A549 (cell line): ENCODE measurements at regions not wholly inside any gene's neighbourhood (a gene's known extent, or its start where the extent isn't known, plus 50 kb on each side); places are given as distances from the start of the nearest gene placed in this dataset.

Experiments used
- ATAC-seq, 2 experiments: fragments of 200-7000 bp in 1 of 2; fragments of >200 bp in 1 of 2; cut with Nextera tagmentation in 1 of 2; cut with Tn5 transposase in 1 of 2; 3 replicates each; pipeline versions ENCODE4 v1.8.0 to v1.9.1; 2018 to 2020; ENCODE audit warnings: mild to moderate bottlenecking in 1 of 2, moderate library complexity in 1 of 2
- CTCF ChIA-PET: fragments of 300-600 bp; sonication (Branson Sonifier 250); formaldehyde crosslinking; extraction: SDS; loops from one replicate; lab custom pipeline; 2021; ENCODE audit warnings: antibody characterized with exemption, inconsistent platforms; lab: Yijun Ruan, JAX
- POLR2A ChIA-PET: fragments of 350-600 bp; formaldehyde crosslinking; extraction: SDS; loops from one replicate; lab custom pipeline; 2021; ENCODE audit warnings: antibody characterized with exemption, inconsistent platforms; lab: Yijun Ruan, JAX
- DNase-seq, 2 experiments: peaks; one replicate each; pipeline versions ENCODE4 v3.0.0 to v3.0.0-alpha.2; 2011 to 2016; ENCODE audit warnings: low read depth in 1 of 2, low spot score in 1 of 2
- FAIRE-seq: peaks from 2 replicates; lab custom pipeline; 2011; peaks lifted over from hg19 to GRCh38; lab: Jason Lieb, UNC
- H3K27ac ChIP-seq, 2 experiments: fragments of >200 bp; sonication (Bioruptor Twin); formaldehyde crosslinking; 3 replicates each; pipeline ENCODE4 v1.5.1; 2016 to 2017
- H3K4me1 ChIP-seq: fragments of >200 bp; sonication (Bioruptor Twin); formaldehyde crosslinking; 3 replicates; pipeline ENCODE4 v1.6.1; 2016
- H3K4me2 ChIP-seq: fragments of >200 bp; sonication (Bioruptor Twin); formaldehyde crosslinking; 3 replicates; pipeline ENCODE4 v1.6.1; 2016
- H3K4me3 ChIP-seq: fragments of >200 bp; sonication (Bioruptor Twin); formaldehyde crosslinking; 3 replicates; pipeline ENCODE4 v1.5.1; 2016
- H3K9me3 ChIP-seq: fragments of >200 bp; sonication (Bioruptor Twin); formaldehyde crosslinking; 3 replicates; pipeline ENCODE4 v1.6.1; 2016
- ELK1 ChIP-seq: fragments of 150-350 bp; IDR thresholded peaks from 2 replicates; pipeline ENCODE4 v1.6.1; 2014; ENCODE audit warnings: low read depth, mild to moderate bottlenecking, low read length
- HOXA7 ChIP-seq: fragments of 250-450 bp; sonication (Bioruptor Pico); IDR thresholded peaks from 2 replicates; pipeline ENCODE4 v1.5.0; 2020; ENCODE audit warnings: mild to moderate bottlenecking, moderate library complexity
- HOXB13 ChIP-seq: fragments of 250-450 bp; sonication (Bioruptor Pico); IDR thresholded peaks from 2 replicates; pipeline ENCODE4 v1.5.0; 2020; ENCODE audit warnings: low read depth, mild to moderate bottlenecking, moderate library complexity
- HOXB5 ChIP-seq: fragments of 250-450 bp; sonication (Bioruptor Pico); IDR thresholded peaks from 2 replicates; pipeline ENCODE4 v1.5.0; 2020; ENCODE audit warnings: mild to moderate bottlenecking, moderate library complexity
- KDM5A ChIP-seq: fragments of 200-600 bp; sonication (generic); IDR thresholded peaks from 2 replicates; pipeline ENCODE4 v1.6.1; 2016; ENCODE audit warnings: antibody characterized with exemption, mild to moderate bottlenecking
- MAFK ChIP-seq: fragments of 450-650 bp; IDR thresholded peaks from 2 replicates; pipeline ENCODE4 v1.6.1; 2014; ENCODE audit not compliant: partially characterized antibody
- MYC ChIP-seq: IDR thresholded peaks from 2 replicates; pipeline ENCODE4 v1.6.1; 2012; ENCODE audit warnings: mild to moderate bottlenecking, inconsistent platforms, low read length, improper control_type of control experiment, borderline replicate concordance
- NPAS2 ChIP-seq: fragments of 250-450 bp; sonication (Bioruptor Pico); IDR thresholded peaks from 2 replicates; pipeline ENCODE4 v1.8.0; 2022; ENCODE audit warnings: mild to moderate bottlenecking, moderate library complexity, borderline replicate concordance
- PHF8 ChIP-seq: fragments of 200-600 bp; sonication (generic); IDR thresholded peaks from 2 replicates; pipeline ENCODE4 v1.6.1; 2016; ENCODE audit warnings: low read depth, mild to moderate bottlenecking, antibody characterized with exemption, moderate library complexity, borderline replicate concordance
- RARB ChIP-seq: fragments of 250-450 bp; sonication (Bioruptor Pico); IDR thresholded peaks from 2 replicates; pipeline ENCODE4 v1.8.0; 2021; ENCODE audit warnings: mild to moderate bottlenecking, moderate library complexity
- RFX5 ChIP-seq: fragments of 450-650 bp; IDR thresholded peaks from 2 replicates; pipeline ENCODE4 v1.7.1; 2014; ENCODE audit warnings: antibody characterized with exemption, mild to moderate bottlenecking, moderate library complexity
- SMC3 ChIP-seq: fragments of >200 bp; sonication (Bioruptor Twin); formaldehyde crosslinking; IDR thresholded peaks from 3 replicates; pipeline ENCODE4 v1.6.1; 2018; ENCODE audit warnings: inconsistent platforms
- SREBF2 ChIP-seq: fragments of 450-650 bp; IDR thresholded peaks from 2 replicates; pipeline ENCODE4 v1.6.1; 2014; ENCODE audit warnings: mild to moderate bottlenecking, moderate library complexity
- ZC3H11A ChIP-seq: fragments of 450-650 bp; IDR thresholded peaks from 2 replicates; pipeline ENCODE4 v1.6.1; 2014; ENCODE audit warnings: antibody characterized with exemption, mild to moderate bottlenecking
- WGBS: methylation state at CpG from one replicate; pipeline ENCODE4 v1.1.6; 2017; ENCODE audit errors: missing lambda C conversion rate; 5-methylcytosine and 5-hydroxymethylcytosine counted together
- TF ChIP-seq, protein P1 (sequence below): fragments of >200 bp; sonication (Bioruptor Twin); formaldehyde crosslinking; IDR thresholded peaks from 3 replicates; pipeline ENCODE4 v1.5.1; 2016

DNA sequence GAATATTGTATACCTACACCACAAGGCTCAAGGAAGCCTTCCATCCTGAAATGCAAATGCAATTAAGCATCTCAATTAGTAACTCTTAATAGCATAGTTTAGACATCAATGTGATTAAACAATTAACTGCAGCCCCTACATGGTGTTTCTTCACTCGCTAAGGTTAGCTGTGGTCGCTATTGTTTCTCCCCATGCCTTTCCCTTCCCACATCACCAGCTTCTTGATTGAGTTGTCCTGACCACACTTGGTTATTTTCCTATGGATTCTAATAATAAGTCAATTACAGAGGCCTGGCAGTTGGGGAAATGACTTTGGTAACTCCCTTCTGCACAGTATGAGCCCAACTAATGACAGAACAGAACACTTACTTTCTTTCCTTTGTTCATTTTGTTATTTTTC, 265.0 kb downstream of the ADAMTS20 start:
- FAIRE-seq (no peak), DNase-seq (no peak), ATAC-seq (no peak)
- ChIA-PET CTCF (no interaction called here), POLR2A (no interaction called here)
- Histone ChIP-seq H3K4me1 (no peaks in the 10 kb centered on the region), H3K4me3 (no peak overlapping the region), H3K9me3 (no peaks in the 10 kb centered on the region), H3K4me2 (no peak overlapping the region), H3K27ac (no peak overlapping the region)
- 30% methylated on average over 2 of the region's 2 CpGs for WGBS
- TF ChIP-seq MYC (no peak), SREBF2 (no peak), HOXB13 (CRISPR knock-in tag) (no peak), HOXA7 (CRISPR knock-in tag) (no peak)

DNA sequence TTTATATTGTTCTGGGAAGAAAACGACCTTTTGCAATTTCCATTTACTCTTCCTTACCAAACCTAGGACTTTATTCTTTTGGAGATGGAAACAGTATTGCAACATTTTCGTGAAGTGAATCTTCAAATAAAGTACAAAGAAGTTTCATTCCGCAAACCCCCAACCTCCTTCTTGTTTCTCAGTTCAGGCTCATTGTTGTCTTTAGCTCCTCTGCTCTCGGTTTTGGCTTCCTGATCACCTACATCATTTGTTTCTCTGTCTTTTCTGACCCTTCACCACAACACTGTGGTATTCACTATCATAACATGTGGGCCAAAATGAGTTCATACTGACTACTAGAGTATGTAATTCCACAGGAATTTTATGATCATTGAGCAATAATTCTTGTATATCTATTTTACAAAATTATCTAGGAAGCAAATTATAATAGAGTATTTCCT, 266.8 kb downstream of the ADAMTS20 start:
- WGBS = 15% methylated on average over 4 of the region's 4 CpGs
- no peak overlapping the region for H3K4me2 ChIP-seq
- TF ChIP-seq RFX5 (no peak), KDM5A (no peak), SMC3 (no peak), ELK1 (no peak), ZC3H11A (no peak)
- TF ChIP-seq, protein P1, sequence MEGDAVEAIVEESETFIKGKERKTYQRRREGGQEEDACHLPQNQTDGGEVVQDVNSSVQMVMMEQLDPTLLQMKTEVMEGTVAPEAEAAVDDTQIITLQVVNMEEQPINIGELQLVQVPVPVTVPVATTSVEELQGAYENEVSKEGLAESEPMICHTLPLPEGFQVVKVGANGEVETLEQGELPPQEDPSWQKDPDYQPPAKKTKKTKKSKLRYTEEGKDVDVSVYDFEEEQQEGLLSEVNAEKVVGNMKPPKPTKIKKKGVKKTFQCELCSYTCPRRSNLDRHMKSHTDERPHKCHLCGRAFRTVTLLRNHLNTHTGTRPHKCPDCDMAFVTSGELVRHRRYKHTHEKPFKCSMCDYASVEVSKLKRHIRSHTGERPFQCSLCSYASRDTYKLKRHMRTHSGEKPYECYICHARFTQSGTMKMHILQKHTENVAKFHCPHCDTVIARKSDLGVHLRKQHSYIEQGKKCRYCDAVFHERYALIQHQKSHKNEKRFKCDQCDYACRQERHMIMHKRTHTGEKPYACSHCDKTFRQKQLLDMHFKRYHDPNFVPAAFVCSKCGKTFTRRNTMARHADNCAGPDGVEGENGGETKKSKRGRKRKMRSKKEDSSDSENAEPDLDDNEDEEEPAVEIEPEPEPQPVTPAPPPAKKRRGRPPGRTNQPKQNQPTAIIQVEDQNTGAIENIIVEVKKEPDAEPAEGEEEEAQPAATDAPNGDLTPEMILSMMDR = no peak
- POLR2A ChIA-PET = no interaction called here
- no peak for ATAC-seq
- H3K27ac ChIP-seq = no peak overlapping the region
- DNase-seq = no peak
- H3K4me3 ChIP-seq = no peak overlapping the region
- H3K9me3 ChIP-seq = no peaks in the 10 kb centered on the region
- H3K4me1 ChIP-seq = peaks cover 5% of the 10 kb centered on the region; the same call in 1 of the 3 replicates
- CTCF ChIA-PET = no interaction called here
- FAIRE-seq = peak; percentile 51

GRCh38 chr12:43284486-43285158, 267.4 kb downstream of the ADAMTS20 start:
- no peak overlapping the region for H3K27ac ChIP-seq
- no peak for FAIRE-seq
- WGBS = 16% methylated on average over 2 of the region's 2 CpGs
- ChIA-PET CTCF (no interaction called here), POLR2A (no interaction called here)
- peaks cover under 1% of the 10 kb centered on the region; the same call in 2 of the 3 replicates for H3K9me3 ChIP-seq
- DNase-seq = no peak
- no peak for ATAC-seq
- no peak overlapping the region for H3K4me2 ChIP-seq
- H3K4me1 ChIP-seq = peaks cover 5% of the 10 kb centered on the region; the same call in 1 of the 3 replicates
- H3K4me3 ChIP-seq = no peak overlapping the region
- TF ChIP-seq RARB (no peak), PHF8 (no peak), HOXB5 (no peak), MAFK (peak; percentile 69), HOXB13 (CRISPR knock-in tag) (no peak), NPAS2 (CRISPR knock-in tag) (no peak)
- TF ChIP-seq, protein P1 = no peak
